GM12872 (cell line): ENCODE measurements at regions not wholly inside any gene's neighbourhood (a gene's known extent, or its start where the extent isn't known, plus 50 kb on each side); places are given as distances from the start of the nearest gene placed in this dataset.

Experiments
- TF ChIP-seq, protein P1 (sequence below): IDR thresholded peaks from 3 replicates; pipeline ENCODE4 v1.5.1; 2011; ENCODE audit warnings: low read depth, mild to moderate bottlenecking, low read length, moderate library complexity; ENCODE audit not compliant: insufficient read depth

DNA sequence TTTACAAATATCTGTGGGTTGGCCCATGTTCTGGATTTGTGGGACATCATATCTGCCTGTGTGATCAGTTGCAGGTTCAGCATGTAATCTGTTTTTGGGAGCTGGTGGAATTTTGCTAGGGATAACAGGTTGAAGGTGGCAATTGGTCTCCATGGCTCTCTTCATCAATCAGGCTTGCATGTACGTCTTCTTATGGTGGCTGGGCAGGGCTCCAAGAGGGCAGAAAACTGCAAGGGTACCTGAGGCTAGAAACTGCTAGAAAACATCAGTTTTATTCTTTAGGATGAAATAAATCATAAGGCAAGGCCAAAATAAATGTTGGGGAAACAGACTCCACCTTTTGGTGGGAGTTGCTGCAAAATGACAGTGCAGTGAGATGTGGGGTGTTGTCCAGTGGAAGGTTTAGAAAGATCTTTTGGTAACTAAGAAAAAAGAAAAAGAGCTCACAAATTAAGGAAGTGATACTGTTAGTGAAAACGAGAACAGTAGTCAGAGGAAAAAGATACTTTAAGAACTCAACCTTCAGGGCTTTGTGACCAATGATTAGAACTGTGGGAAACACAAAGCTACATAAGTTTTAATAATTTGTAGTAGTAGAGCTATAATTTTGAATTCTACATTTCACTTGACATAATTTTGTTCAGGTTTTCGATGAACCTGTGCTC is 300.7 kb upstream of the IZUMO3 start:
- TF ChIP-seq, protein P1, sequence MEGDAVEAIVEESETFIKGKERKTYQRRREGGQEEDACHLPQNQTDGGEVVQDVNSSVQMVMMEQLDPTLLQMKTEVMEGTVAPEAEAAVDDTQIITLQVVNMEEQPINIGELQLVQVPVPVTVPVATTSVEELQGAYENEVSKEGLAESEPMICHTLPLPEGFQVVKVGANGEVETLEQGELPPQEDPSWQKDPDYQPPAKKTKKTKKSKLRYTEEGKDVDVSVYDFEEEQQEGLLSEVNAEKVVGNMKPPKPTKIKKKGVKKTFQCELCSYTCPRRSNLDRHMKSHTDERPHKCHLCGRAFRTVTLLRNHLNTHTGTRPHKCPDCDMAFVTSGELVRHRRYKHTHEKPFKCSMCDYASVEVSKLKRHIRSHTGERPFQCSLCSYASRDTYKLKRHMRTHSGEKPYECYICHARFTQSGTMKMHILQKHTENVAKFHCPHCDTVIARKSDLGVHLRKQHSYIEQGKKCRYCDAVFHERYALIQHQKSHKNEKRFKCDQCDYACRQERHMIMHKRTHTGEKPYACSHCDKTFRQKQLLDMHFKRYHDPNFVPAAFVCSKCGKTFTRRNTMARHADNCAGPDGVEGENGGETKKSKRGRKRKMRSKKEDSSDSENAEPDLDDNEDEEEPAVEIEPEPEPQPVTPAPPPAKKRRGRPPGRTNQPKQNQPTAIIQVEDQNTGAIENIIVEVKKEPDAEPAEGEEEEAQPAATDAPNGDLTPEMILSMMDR: no peak

DNA sequence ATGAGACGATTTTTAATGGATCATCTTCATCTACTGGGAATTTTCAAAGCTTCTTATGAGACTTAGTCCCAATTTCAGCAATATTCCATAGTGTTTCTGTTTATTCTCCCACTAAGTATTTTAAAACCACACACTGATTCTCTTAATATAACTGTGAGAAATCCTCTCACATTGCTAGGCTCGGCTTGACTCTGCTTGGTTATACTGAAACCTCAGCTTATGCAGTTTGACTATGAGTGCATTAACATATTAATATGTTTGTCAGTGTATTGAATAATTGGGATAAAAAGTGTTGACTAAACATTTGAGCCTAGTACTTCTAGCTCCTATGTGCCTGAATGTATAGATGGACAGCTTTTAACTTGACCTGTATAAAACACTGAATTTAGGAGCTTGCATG is 298.5 kb upstream of the IZUMO3 start:
- TF ChIP-seq, protein P1: no peak

DNA sequence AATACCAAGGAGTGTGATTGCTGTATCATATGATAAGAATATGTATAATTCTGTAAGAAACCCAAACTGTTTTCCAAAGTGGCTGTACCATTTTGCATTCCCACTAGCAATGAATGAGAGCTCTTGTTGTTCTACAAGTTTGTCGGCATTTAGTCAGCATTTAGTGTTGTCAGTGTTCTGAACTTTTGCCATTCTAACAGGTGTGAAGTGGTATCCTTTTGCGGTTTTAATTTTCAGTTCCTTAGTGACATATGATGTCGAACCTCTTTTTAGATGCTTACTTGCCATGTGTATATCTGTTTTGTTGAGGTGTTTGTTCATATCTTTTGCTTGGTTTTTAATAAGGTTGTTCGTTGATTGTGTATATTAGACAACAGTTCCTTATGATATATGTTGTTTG is 296.3 kb upstream of the IZUMO3 start:
- TF ChIP-seq, protein P1: no peak

DNA sequence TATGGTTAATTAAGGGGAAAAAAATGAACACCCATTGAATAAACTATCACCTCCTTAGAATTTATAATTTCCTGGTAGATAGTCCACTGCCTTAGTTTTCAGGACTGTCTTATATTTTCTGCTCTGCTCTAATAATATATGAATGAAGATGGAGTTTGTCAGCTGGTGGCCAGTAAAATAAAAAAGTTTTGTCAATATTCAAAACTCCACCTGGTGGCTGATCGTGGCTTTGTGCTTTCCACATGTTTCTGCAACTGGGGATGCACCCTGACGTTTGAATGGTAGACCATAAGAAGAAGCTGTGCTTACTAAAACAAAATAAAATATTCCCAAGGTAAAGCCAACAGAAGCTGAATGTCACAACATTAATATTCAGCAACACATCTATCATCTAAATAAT is 286.6 kb upstream of the IZUMO3 start:
- TF ChIP-seq, protein P1: peak; percentile 38; the same call in 1 of the 3 replicates

DNA sequence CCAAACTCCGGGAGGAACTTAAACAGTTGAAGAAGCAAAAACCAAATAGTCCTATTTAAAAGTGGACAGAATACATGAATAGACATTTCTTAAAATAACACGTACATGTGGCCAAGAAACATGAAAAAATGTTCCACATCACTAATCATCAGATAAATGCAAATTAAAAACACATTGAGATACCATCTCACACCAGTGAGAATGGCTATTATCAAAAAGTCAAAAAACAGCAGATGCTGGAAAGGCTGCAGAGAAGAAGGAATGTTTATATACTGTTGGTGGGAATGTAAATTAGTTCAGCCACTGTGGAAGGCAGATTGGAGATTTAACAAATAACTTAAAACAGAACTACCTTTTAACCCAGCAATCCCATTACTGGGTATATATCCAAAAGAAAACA is 283.0 kb upstream of the IZUMO3 start:
- TF ChIP-seq, protein P1: no peak

DNA sequence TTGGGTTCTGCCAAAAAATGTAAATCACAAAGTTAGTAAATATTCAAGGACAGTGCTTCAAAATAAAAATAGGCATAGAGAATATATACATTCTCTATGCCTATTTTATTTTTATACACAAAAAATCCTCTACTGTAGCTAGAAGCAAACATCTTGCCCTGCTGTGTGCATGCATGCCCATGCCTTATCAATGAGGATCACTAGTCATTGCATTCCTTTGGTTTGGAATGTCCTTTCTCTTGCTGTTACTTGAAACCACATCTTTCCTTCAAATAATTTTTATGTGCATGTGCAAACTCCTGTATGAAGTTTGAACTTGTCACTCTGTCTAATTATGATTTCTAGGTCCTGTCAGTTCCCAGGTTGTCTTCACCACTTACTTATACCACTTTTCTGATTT is 278.9 kb upstream of the IZUMO3 start:
- TF ChIP-seq, protein P1: no peak

DNA sequence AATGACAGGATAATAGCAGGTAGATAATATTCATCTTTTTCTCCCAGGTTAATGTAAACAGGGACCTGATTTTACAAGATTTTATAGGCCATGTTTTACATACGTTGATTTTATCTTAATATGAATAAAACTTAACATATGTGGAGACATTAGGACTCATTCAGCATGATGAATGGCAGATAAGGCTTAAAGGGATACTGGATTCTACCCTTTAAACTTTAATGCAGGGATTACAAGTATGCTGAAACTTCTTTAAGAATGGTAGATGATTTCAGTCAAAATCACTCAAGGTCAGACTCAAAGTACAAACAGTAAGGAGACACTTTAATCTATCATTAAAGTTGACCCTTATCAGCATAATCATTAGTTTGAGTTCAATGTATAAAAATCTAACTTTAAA is 274.5 kb upstream of the IZUMO3 start:
- TF ChIP-seq, protein P1: no peak

DNA sequence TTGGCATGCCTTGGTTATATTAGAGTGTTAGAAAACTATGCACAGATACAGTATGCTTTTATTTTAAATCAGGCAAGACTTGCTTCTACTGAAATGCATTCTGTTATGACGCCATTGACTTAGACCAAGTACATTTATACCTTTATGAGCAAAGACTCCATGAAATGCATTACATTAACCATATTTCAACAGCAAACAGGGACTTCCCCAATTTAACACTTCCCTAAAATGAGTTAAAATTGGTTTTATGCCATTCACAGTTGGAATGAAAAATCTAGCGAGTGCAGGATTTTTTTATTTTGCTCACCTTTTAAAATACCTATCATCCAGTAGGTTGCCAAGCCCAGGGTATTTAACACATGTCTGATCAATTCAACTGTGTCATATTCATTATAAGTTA is 272.1 kb upstream of the IZUMO3 start:
- TF ChIP-seq, protein P1: no peak
